ENCODE measurements at regions not wholly inside any gene's neighbourhood (a gene's known extent, or its start where the extent isn't known, plus 50 kb on each side); places are given as distances from the start of the nearest gene placed in this dataset.

GRCh38 chr16:8098947-8099512, 491.3 kb downstream of the TMEM114 start:
- Histone ChIP-seq H3K27ac (ENCODE audit: low read depth, low read length) (no peak overlapping the region), H3K9ac (ENCODE audit: low read depth in 1 of 3, low read length in 3 of 3) (no peak overlapping the region), H3K36me3 (ENCODE audit: control insufficient read depth in 3 of 3, insufficient read depth in 3 of 3, low read length in 3 of 3) (no peaks in the 10 kb centered on the region), H3K4me1 (ENCODE audit: control insufficient read depth in 3 of 3, insufficient read depth in 3 of 3, low read length in 3 of 3) (no peaks in the 10 kb centered on the region), H3K9me3 (ENCODE audit: control insufficient read depth in 3 of 3, low read length in 3 of 3) (peaks cover 0 to 3% (median 0%) of the 10 kb centered on the region in 3 donors), H3K27me3 (ENCODE audit: control insufficient read depth in 3 of 3, insufficient read depth in 3 of 3, low read length in 3 of 3) (no peaks in the 10 kb centered on the region), H3K4me3 (ENCODE audit: low read length in 3 of 3) (no peak overlapping the region)

DNA sequence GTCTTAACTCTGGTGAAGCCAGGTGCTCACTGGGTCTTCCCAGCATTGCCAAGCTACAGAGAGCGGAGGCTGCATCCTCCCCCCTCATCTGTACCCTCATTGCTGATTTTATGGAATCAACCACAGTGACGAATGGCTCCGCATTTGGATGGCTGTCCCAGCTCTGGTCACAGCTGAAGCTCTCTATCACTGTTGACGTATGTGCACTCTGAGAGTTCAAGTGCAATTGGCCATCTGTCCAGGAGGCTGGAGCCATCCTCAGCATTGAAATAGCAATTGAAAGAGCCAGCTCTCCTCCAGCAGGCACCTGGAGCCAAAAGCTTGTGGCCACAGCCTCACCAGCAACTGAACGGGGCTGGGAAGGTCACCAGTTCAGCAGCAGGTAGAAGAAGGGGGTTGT, 494.1 kb downstream of the TMEM114 start:
- Histone ChIP-seq H3K27ac (ENCODE audit: low read depth, low read length) (no peak overlapping the region), H3K27me3 (ENCODE audit: control insufficient read depth in 3 of 3, insufficient read depth in 3 of 3, low read length in 3 of 3) (no peaks in the 10 kb centered on the region), H3K36me3 (ENCODE audit: control insufficient read depth in 3 of 3, insufficient read depth in 3 of 3, low read length in 3 of 3) (no peaks in the 10 kb centered on the region), H3K9me3 (ENCODE audit: control insufficient read depth in 3 of 3, low read length in 3 of 3) (peaks cover 0 to 3% (median 0%) of the 10 kb centered on the region in 3 donors), H3K4me3 (ENCODE audit: low read length in 3 of 3) (no peak overlapping the region), H3K9ac (ENCODE audit: low read depth in 1 of 3, low read length in 3 of 3) (no peak overlapping the region), H3K4me1 (ENCODE audit: control insufficient read depth in 3 of 3, insufficient read depth in 3 of 3, low read length in 3 of 3) (no peaks in the 10 kb centered on the region)

- no peak overlapping the region for H3K4me3 ChIP-seq (ENCODE audit: low read length in 3 of 3)
- no peak overlapping the region for H3K9ac ChIP-seq (ENCODE audit: low read depth in 1 of 3, low read length in 3 of 3)
- H3K27me3 ChIP-seq (ENCODE audit: control insufficient read depth in 3 of 3, insufficient read depth in 3 of 3, low read length in 3 of 3): no peaks in the 10 kb centered on the region
- peaks cover 0 to 3% (median 0%) of the 10 kb centered on the region in 3 donors for H3K9me3 ChIP-seq (ENCODE audit: control insufficient read depth in 3 of 3, low read length in 3 of 3)
- no peak overlapping the region for H3K27ac ChIP-seq (ENCODE audit: low read depth, low read length)
- H3K4me1 ChIP-seq (ENCODE audit: control insufficient read depth in 3 of 3, insufficient read depth in 3 of 3, low read length in 3 of 3): no peaks in the 10 kb centered on the region
- H3K36me3 ChIP-seq (ENCODE audit: control insufficient read depth in 3 of 3, insufficient read depth in 3 of 3, low read length in 3 of 3): no peaks in the 10 kb centered on the region
These were observed 495.6 kb downstream of the TMEM114 start for GRCh38 chr16:8094696-8095095.

- Histone ChIP-seq H3K4me1 (ENCODE audit: control insufficient read depth in 3 of 3, insufficient read depth in 3 of 3, low read length in 3 of 3) (no peaks in the 10 kb centered on the region), H3K27me3 (ENCODE audit: control insufficient read depth in 3 of 3, insufficient read depth in 3 of 3, low read length in 3 of 3) (no peaks in the 10 kb centered on the region), H3K36me3 (ENCODE audit: control insufficient read depth in 3 of 3, insufficient read depth in 3 of 3, low read length in 3 of 3) (no peaks in the 10 kb centered on the region), H3K4me3 (ENCODE audit: low read length in 3 of 3) (no peak overlapping the region), H3K9ac (ENCODE audit: low read depth in 1 of 3, low read length in 3 of 3) (no peak overlapping the region), H3K27ac (ENCODE audit: low read depth, low read length) (no peak overlapping the region), H3K9me3 (ENCODE audit: control insufficient read depth in 3 of 3, low read length in 3 of 3) (no peaks in the 10 kb centered on the region)
These were observed 501.4 kb downstream of the TMEM114 start for GRCh38 chr16:8088820-8089338.

GRCh38 chr16:8087597-8088289, 502.6 kb downstream of the TMEM114 start:
- Histone ChIP-seq H3K36me3 (ENCODE audit: control insufficient read depth in 3 of 3, insufficient read depth in 3 of 3, low read length in 3 of 3) (no peaks in the 10 kb centered on the region), H3K9me3 (ENCODE audit: control insufficient read depth in 3 of 3, low read length in 3 of 3) (no peaks in the 10 kb centered on the region), H3K9ac (ENCODE audit: low read depth in 1 of 3, low read length in 3 of 3) (no peak overlapping the region), H3K4me3 (ENCODE audit: low read length in 3 of 3) (no peak overlapping the region), H3K4me1 (ENCODE audit: control insufficient read depth in 3 of 3, insufficient read depth in 3 of 3, low read length in 3 of 3) (no peaks in the 10 kb centered on the region), H3K27me3 (ENCODE audit: control insufficient read depth in 3 of 3, insufficient read depth in 3 of 3, low read length in 3 of 3) (no peaks in the 10 kb centered on the region), H3K27ac (ENCODE audit: low read depth, low read length) (peak overlapping the region; percentile 7)

DNA sequence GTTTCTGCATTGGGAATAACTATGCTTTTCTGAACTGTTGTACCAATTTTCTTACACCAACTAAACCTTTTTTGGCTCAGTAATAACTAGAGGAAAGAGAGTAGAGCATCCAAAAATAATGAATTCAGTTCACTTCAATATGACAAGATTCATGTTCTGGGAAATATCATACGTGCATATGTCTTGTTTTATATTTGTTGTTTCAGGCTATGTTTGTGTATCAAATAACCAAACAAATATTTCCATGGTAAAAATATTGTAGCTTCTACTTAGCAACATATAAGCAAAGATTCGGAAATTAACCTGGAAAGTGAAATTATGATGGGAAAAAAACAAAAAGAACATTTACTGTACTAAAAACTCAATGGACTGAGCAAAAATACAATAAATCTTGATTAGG, 503.2 kb downstream of the TMEM114 start:
- Histone ChIP-seq H3K4me3 (ENCODE audit: low read length in 3 of 3) (no peak overlapping the region), H3K27me3 (ENCODE audit: control insufficient read depth in 3 of 3, insufficient read depth in 3 of 3, low read length in 3 of 3) (no peaks in the 10 kb centered on the region), H3K36me3 (ENCODE audit: control insufficient read depth in 3 of 3, insufficient read depth in 3 of 3, low read length in 3 of 3) (no peaks in the 10 kb centered on the region), H3K27ac (ENCODE audit: low read depth, low read length) (no peak overlapping the region), H3K4me1 (ENCODE audit: control insufficient read depth in 3 of 3, insufficient read depth in 3 of 3, low read length in 3 of 3) (no peaks in the 10 kb centered on the region), H3K9ac (ENCODE audit: low read depth in 1 of 3, low read length in 3 of 3) (no peak overlapping the region), H3K9me3 (ENCODE audit: control insufficient read depth in 3 of 3, low read length in 3 of 3) (no peaks in the 10 kb centered on the region)

DNA sequence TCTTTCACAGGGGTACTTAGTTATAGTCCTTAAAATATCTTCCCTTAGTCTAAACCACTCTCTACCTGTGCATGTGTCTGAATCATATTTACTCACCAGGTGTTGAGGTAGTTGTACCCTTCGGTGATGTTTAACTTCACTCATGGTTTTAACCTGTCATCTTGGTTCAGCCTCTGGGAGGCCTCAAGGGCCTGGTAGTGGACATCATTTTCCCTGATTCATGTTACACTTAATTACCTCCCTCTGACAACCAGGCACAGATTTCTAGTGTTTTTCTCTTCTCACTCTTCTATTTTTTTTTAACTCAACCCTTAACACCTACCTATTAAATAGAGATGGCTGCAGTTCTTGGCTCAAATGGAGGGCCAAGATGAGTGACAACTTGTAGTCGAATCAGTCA, 505.4 kb downstream of the TMEM114 start:
- Histone ChIP-seq H3K4me3 (ENCODE audit: low read length in 3 of 3) (no peak overlapping the region), H3K4me1 (ENCODE audit: control insufficient read depth in 3 of 3, insufficient read depth in 3 of 3, low read length in 3 of 3) (no peaks in the 10 kb centered on the region), H3K9ac (ENCODE audit: low read depth in 1 of 3, low read length in 3 of 3) (no peak overlapping the region), H3K27ac (ENCODE audit: low read depth, low read length) (no peak overlapping the region), H3K36me3 (ENCODE audit: control insufficient read depth in 3 of 3, insufficient read depth in 3 of 3, low read length in 3 of 3) (no peaks in the 10 kb centered on the region), H3K9me3 (ENCODE audit: control insufficient read depth in 3 of 3, low read length in 3 of 3) (no peaks in the 10 kb centered on the region), H3K27me3 (ENCODE audit: control insufficient read depth in 3 of 3, insufficient read depth in 3 of 3, low read length in 3 of 3) (no peaks in the 10 kb centered on the region)

- Histone ChIP-seq H3K4me3 (ENCODE audit: low read length in 3 of 3) (no peak overlapping the region), H3K4me1 (ENCODE audit: control insufficient read depth in 3 of 3, insufficient read depth in 3 of 3, low read length in 3 of 3) (no peaks in the 10 kb centered on the region), H3K9ac (ENCODE audit: low read depth in 1 of 3, low read length in 3 of 3) (no peak overlapping the region), H3K36me3 (ENCODE audit: control insufficient read depth in 3 of 3, insufficient read depth in 3 of 3, low read length in 3 of 3) (no peaks in the 10 kb centered on the region), H3K27ac (ENCODE audit: low read depth, low read length) (no peak overlapping the region), H3K9me3 (ENCODE audit: control insufficient read depth in 3 of 3, low read length in 3 of 3) (no peaks in the 10 kb centered on the region), H3K27me3 (ENCODE audit: control insufficient read depth in 3 of 3, insufficient read depth in 3 of 3, low read length in 3 of 3) (no peaks in the 10 kb centered on the region)
These were observed 506.0 kb downstream of the TMEM114 start for GRCh38 chr16:8084302-8084701.

DNA sequence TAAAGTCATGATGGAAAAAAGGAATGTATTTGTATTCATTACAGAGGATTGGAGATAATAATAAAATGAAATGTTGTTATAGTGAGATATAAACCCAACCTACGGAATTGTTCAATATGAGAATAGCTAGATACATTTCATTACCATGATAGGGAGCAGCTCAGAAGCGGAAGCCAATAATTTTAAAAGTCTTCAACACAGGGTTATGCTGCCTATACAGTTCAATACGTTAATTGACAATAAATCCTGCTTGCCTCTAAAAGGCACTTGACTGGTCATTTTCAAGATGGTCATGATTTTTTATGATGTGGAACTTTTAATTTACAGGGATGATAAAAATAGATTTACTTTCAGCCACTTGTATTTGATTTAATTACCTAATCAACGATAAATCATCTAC, 506.8 kb downstream of the TMEM114 start:
- H3K4me3 ChIP-seq (ENCODE audit: low read length in 3 of 3): no peak overlapping the region
- H3K27me3 ChIP-seq (ENCODE audit: control insufficient read depth in 3 of 3, insufficient read depth in 3 of 3, low read length in 3 of 3): no peaks in the 10 kb centered on the region
- no peak overlapping the region for H3K27ac ChIP-seq (ENCODE audit: low read depth, low read length)
- H3K36me3 ChIP-seq (ENCODE audit: control insufficient read depth in 3 of 3, insufficient read depth in 3 of 3, low read length in 3 of 3): no peaks in the 10 kb centered on the region
- no peak overlapping the region for H3K9ac ChIP-seq (ENCODE audit: low read depth in 1 of 3, low read length in 3 of 3)
- H3K4me1 ChIP-seq (ENCODE audit: control insufficient read depth in 3 of 3, insufficient read depth in 3 of 3, low read length in 3 of 3): no peaks in the 10 kb centered on the region
- no peaks in the 10 kb centered on the region for H3K9me3 ChIP-seq (ENCODE audit: control insufficient read depth in 3 of 3, low read length in 3 of 3)

GRCh38 chr16:8080817-8081216, 509.5 kb downstream of the TMEM114 start:
- Histone ChIP-seq H3K4me3 (ENCODE audit: low read length in 3 of 3) (no peak overlapping the region), H3K9me3 (ENCODE audit: control insufficient read depth in 3 of 3, low read length in 3 of 3) (no peaks in the 10 kb centered on the region), H3K4me1 (ENCODE audit: control insufficient read depth in 3 of 3, insufficient read depth in 3 of 3, low read length in 3 of 3) (no peaks in the 10 kb centered on the region), H3K27ac (ENCODE audit: low read depth, low read length) (no peak overlapping the region), H3K9ac (ENCODE audit: low read depth in 1 of 3, low read length in 3 of 3) (no peak overlapping the region), H3K36me3 (ENCODE audit: control insufficient read depth in 3 of 3, insufficient read depth in 3 of 3, low read length in 3 of 3) (no peaks in the 10 kb centered on the region), H3K27me3 (ENCODE audit: control insufficient read depth in 3 of 3, insufficient read depth in 3 of 3, low read length in 3 of 3) (no peaks in the 10 kb centered on the region)
